ENCODE measurements at regions not wholly inside any gene's neighbourhood (a gene's known extent, or its start where the extent isn't known, plus 50 kb on each side); places are given as distances from the start of the nearest gene placed in this dataset.

GRCh38 chr18:78540636-78541529 is 438.7 kb upstream of the SALL3 start:
- TF ChIP-seq EZH2 (IDR thresholded peaks at IDR 0.05; ENCODE audit: insufficient read depth, poor library complexity, severe bottlenecking) (no peak), EZH2phosphoT487 (IDR thresholded peaks at IDR 0.05; ENCODE audit: insufficient read depth, low read depth) (no peak)
